GM21526 (cell line): ENCODE measurements at regions not wholly inside any gene's neighbourhood (a gene's known extent, or its start where the extent isn't known, plus 50 kb on each side); places are given as distances from the start of the nearest gene placed in this dataset.
"Not testable (repeated sequence)": the region's sequence is repeated elsewhere in the genome, so short reads cannot be mapped to it uniquely, and the experiment has no call there.

Source experiments
- ATAC-seq: cut with Tn5 transposase; IDR thresholded peaks from one replicate; pipeline ENCODE4 v1.9.1; 2021; ENCODE audit warnings: moderate library complexity; ENCODE audit not compliant: unreplicated experiment, low FRiP score

DNA sequence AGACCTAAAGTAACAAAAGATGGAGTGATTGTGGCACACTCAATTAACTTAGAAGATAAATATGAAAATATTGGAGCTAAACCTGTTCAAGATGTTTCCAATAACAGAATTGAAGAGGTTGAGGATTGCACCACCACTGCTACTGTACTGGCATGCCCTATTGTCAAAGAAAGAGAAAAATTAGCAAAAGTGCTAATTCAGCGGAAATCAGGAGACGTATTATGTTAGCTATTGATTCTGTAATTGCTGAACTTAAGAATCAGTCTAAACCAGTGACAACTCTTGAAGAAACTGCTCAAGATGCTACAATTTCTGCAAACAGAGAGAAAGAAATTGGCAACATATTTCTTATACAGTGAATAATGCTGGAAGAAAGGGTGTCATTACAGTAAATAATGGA, 754.4 kb downstream of the CDH18 start:
- no peak for ATAC-seq

DNA sequence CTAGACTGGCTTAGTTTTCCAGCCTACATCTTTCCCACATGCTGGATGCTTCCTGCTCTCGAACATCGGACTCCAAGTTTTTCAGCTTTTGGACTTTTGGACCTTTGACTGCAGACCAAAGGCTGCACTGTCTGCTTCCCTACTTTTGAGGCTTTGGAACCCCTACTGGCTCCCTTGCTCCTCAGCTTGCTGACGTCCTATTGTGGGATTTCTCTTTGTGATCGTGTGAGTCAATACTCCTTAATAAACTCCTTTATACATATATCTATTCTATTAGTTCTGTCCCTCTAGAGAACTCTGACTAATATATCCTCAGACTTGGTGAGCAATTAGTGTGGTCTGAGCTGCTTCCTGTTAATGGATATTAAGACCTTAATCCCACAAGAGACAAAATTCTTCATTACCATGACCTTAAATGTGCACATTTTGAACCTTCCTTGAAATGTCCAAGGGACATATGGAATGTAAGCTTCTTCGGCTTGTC, 752.9 kb downstream of the CDH18 start:
- no peak for ATAC-seq

DNA sequence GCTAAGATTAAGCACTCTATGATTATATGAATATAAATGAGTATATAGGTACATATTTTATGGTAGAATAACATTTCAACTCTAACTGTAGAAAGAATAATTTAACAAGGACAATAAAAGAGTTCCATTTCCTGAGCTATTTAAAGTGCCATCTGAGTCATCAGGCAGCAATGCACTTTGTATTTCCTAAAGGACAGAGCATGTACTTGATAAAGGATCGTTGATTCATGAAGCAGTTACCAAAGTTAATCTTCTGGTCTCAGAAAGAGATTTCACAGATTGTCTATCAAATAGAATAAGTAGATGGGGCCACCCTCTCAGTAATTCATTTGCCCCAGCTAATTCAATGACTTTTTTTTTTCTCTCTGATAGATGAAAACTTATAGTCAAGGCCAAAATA, 747.8 kb downstream of the CDH18 start:
- ATAC-seq: no peak

DNA sequence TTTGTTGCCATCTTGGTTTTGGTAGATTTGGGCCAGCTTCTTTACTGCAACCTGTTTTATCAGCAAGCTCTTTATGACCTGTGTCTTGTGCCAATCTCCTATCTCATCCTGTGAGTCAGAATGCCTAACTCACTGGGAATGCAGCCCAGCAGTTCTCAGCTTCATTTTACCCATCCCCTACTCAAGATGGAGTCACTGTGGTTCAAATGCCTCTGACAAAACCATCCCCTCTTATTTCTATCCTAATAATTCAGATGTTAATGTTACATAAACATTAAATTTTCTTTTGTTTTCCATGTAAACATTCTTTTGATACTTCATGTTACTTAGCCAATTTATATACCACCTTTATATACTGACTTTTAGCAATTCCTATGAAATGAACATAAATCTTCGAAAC, 746.3 kb downstream of the CDH18 start:
- no peak for ATAC-seq

DNA sequence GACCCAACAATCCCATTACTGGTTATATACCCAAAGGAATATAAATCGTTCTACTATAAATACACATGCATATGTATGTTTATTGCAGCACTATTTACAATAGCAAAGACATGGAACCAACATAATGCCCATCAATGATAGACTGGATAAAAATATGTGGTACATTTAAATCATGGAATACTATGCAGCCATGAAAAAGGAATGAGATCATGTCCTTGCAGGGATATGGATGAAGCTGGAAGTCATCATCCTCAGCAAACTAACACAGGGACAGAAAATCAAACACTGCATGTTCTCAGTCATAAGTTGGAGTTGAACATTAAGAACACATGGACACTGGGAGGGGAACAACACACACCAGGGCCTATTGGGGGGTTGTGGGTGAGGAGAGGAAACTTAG, 741.8 kb downstream of the CDH18 start:
- not testable (repeated sequence) for ATAC-seq

DNA sequence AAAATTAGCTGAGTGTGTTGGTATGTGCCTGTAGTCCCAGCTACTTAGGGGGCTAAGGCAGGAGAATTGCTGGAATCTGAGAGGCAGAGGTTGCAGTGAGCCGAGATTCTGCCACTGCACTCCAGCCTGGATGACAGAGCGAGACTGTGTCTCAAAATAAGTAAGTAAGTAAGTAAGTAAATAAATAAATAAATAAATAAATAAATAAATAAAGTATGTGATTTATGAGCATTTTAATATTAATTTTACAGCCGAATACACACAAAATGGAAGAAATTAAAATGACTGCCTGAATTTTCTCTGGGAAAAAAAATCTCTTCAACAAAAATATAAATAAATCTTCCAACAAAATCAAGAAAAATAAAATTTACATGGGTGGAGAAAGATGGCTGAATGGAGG, 740.7 kb downstream of the CDH18 start:
- ATAC-seq: no peak

DNA sequence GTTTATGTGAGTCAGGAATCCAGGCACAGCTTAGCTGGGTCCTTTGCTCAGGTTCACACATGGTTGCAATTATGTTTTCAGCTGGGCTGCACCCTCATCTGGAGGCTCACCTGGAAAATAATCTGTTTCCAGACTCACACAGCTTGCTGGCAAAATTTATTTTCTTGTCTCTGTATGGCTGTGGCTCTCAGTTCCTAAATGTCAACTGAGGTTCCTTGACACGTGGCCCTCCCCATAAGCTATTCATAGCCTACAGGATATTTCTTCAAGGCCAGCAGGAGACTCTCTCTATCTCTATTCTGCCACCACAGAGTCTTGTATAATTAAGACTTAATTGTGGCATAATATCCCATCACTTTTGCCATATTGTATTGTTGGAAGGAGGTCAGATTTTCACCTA, 732.0 kb downstream of the CDH18 start:
- ATAC-seq: no peak

DNA sequence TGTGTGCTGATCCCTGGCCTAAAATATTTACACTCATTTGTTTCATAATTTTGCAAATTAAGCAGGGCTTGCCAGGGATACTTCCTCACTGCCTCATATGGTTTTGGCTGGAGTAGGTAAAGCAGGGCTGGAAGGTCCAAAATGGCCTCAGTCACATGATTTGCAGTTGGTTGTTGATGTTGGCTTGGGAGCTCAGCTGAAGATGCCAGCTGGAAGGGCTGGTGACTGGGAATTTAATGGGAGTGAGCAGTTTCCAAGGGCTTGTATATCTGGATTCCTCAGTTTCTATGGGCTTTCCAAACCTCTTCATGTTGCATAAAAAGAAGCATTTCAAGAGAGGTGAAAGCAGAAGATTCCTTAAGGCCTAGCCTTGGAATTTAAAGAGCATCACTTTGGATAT, 729.3 kb downstream of the CDH18 start:
- ATAC-seq: no peak

DNA sequence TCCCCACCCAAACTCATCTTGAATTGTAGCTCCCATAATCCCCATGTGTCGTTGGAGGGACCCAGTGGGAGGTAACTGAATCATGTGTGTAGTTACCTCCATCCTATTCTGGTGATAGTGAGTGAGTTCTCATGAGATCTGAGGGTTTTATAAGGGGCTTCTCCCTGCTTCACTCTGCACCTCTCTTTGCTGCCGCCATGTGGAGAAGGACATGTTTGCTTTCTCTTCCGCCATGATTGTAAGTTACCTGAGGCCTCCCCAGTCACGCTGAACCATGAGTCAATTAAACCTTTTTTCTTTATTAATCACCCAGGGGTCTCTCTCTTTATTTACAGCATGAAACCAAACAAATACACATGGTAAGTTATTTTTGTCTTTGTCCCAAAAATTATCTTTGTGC, 726.1 kb downstream of the CDH18 start:
- ATAC-seq: no peak

DNA sequence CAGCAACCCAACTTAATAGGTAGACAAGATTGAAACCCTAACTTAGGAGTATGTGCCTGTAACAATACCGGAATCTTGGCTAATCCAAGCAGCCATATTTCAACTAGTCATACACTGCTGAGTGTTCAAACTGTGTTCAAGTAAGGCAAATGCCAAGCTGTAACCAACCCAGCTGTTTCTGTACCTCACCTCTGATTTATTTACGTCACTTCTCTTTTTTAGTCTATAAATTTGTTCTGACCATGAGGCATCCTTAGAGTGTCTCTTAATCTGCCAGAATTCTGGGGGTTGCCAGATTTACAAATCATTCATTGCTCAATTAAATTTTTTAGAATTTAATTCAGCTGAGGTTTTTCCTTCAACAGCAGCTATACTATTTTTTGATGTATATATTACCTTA, 723.2 kb downstream of the CDH18 start:
- no peak for ATAC-seq

DNA sequence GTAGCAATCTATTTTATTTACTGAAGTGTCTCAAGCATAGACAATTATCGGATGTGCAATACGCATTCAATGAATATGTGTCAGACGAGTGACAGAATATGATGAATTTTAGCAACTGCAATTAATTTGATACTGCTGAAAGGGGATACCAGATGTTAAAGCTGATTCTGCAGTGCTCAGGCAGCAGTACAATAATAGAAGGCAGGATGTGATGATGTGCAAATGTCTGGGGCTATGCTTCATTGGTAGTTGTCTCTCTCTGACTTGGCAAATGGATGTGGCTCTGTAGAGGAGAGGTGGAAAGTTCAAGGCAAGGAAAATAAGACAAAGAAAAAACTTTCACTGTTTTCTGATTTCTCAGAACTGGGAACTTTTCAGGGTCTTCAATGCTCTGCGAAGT, 721.2 kb downstream of the CDH18 start:
- ATAC-seq: no peak

DNA sequence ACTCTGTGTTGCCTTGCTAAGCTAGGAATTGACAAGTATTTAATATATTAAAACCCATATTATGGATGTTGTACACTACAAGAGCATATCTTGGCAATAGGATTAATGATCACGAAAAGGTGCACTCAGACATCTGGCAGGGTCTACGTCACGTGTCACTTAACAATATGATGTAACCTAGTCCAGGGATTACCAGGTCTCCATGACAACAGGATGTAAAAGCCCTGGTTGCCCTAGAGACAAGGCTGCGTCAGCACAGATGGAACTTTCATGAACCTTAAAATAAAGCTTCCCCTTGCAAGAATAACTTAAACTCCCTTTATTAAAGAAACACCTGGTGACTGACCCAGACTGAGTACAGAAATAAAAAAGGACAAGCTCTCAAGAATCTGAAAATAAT, 717.8 kb downstream of the CDH18 start:
- ATAC-seq: no peak

DNA sequence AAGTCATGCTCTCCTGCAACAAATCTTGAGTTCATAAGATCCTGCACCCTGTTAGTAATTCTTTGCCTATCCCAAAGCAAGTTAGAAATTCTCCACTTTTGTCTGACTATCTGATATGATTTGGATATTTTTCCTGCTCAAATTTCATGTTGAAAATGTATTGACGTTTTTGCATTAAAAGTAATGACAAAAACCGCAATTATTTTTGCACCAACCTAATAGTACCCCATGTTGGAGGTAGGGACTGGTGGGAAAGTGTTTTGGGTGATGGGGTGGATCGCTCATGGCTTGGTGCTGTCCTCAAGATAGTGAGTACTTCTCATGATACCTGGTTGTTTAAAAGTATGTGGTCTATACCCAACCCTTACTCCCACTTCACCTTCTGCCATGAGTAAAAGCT, 713.4 kb downstream of the CDH18 start:
- no peak for ATAC-seq

DNA sequence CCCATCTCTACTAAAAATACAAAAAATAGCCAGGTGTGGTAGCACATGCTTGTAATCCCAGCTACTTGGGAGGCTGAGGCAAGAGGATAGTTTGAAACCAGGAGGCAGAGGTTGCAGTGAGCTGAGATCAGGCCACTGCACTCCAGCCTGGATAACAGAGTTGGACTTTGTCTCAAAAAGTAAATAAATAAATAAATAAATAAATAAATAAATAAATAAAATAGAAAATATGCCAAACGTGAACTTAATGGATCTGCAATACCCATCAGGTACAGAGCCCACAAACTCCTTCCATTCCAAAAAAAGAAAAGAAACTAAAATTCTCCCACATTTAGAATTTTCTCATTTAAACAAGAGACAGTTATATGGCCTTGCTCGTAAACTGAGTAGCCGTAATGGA, 702.7 kb downstream of the CDH18 start:
- ATAC-seq: no peak

DNA sequence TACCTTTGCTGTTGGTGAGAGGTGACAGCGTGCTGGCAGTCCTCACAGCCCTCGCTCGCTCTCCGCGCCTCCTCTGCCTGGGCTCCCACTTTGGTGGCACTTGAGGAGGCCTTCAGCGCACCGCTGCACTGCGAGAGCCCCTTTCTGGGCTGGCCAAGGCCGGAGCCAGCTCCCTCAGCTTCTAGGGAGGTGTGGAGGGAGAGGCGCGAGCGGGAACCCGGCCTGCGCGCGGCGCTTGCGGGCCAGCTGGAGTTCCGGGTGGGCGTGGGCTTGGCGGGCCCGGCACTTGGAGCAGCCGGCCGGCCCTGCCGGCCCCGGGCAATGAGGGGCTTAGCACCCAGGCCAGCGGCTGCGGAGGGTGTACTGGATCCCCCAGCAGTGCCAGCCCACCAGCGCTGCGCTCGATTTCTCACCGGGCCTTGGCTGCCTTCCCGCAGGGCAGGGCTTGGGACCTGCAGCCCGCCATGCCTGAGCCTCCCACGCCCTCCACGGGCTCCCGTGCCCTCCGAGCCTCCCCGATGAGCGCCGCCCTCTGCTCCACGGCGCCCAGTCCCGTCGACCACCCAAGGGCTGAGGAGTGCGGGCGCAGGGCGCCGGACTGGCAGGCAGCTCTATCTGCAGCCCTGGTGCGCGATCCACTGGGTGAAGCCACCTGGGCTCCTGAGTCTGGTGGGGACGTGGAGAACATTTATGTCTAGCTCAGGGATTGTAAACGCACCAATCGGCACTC, 700.3 kb downstream of the CDH18 start:
- ATAC-seq: not testable (repeated sequence)

DNA sequence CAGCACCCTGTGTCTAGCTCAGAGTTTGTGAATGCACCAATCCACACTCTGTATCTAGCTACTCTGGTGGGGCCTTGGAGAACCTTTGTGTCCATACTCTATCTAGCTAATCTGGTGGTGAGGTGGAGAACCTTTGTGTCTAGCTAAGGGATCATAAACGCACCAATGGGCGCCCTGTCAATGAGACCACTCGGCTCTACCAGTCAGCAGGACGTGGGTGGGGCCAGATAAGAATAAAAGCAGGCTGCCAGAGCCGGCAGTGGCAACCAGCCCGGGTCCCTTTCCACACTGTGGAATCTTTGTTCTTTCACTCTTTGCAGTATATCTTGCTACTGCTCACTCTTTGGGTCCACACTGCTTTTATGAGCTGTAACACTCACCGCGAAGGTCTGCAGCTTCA, 699.7 kb downstream of the CDH18 start:
- not testable (repeated sequence) for ATAC-seq

DNA sequence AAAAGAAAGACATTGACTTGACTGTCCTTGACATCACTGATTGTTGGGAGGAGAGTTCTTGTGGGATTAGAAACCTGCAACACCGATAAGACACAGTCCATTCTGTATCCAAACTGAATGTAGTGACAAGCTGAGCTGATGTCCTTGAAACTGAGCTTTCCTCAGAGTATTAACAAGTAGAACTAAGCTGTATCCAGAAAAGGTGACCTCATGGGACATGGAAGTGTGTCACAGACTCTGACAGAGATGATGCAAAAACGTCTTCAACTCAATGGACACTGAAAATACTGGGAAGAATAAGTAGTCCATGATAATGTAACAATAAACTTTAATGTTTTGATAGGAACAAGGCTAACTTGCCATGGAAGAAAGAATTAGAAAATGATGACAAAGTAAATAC, 690.1 kb downstream of the CDH18 start:
- no peak for ATAC-seq

DNA sequence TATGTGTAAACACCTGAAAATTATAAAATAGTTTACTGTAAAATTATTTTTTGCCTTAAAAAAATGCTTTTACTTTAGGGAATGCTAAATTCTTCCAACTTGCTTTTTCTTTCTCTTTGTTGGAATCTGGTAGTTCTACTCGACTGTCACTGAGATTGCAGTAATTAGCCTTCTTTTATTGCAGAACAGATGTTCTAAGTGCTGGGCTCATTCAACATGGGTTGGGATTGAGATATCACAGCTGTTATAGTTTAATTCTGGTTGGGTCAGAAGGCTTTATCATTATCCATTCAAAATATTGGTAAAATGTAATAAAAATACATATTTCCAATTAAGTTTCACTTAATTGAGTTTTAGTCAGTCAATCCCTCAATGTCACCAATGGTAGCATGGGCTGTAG, 686.7 kb downstream of the CDH18 start:
- no peak for ATAC-seq

DNA sequence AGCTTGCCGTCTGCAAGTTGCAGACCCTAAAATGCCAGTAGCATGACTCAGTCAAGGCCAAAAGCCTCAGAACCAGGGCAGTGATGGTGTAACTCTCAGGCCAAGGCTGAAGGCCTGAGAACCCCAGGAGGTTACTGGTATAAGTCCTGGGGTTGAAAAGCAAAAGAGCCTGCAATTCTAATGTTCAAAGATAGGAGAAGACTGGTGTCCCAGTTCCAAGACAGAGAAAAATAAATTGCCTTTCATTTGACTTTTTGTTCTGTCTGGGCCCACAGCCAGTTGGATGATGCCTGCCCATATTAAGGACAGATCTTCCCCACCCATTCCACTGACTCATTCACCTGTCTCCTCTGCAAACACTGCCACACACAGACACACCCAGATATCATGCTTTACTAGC, 673.2 kb downstream of the CDH18 start:
- no peak for ATAC-seq

DNA sequence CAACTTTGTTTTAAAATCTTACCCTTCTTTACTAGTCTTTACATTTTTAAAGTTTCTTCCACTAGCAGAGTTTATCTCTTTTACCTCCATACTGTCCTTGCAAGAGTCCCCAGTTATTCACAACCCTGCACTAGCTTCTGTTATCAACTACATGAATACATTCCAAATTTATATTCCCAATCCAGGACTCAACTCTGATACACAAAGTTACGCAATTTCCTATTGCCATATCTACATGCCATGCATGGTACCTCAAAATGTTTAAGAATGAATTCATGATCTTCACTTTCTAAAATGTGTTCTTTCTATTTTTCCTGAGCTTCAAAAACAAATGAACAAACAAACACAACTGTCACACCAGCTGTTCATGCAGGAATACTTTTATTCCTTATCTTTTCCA, 668.7 kb downstream of the CDH18 start:
- ATAC-seq: no peak

DNA sequence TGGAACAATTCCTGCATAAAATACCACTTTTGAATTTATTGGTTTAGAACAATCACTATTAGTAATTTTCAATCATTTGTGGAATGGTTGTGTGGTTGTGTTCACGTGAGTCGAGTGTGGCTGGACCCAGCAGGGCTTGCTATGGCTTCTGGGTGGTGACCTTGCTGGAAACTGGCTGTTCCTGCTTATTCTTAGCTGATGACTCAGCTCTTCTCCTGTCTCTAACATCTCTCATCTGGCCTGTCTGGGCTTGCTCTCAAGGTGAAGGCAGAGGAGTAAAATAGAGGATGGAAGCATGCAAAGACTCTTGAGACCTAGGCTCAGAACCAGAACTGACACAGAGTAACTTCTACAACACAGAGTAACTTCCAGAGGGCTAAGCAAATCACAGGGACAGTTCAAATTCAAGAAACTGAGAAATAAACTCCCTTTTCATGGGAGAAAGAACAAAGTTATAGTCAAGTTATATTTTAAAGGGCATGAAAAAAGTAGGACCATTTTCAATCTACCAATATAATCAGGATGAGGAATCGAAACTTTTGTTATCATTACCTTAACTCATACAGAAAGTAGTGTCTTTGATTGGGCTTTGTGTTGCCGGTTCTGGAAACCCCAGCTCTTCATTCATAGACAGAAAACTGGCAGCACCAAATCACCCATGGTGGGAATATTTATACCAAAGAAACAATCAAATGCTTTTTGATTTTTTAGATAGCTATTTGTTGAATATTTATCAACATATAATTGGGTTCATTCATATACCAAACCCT, 665.1 kb downstream of the CDH18 start:
- no peak for ATAC-seq

DNA sequence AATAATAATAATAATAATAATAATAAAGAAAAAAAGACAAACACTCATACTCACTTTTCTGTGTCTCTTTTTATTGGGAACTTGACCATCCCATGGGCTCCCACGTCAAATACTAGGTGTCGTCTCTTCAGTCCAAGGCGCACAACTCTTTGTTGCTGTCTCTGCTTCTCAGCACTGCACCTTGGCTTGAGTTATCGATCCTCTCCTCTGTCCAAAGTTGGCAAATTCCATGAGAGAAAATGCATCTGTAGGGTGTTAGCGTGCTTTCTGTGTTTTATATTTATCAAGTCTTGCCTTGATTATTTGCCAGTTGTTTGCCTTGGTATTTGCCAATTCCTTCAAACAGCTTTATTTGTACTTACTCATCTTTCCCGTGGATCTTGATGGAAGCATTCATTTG, 653.7 kb downstream of the CDH18 start:
- no peak for ATAC-seq
